Gastroesophageal sphincter (tissue), 3 donors: ENCODE measurements at regions not wholly inside any gene's neighbourhood (a gene's known extent, or its start where the extent isn't known, plus 50 kb on each side); places are given as distances from the start of the nearest gene placed in this dataset.

Experiments used
- CTCF ChIP-seq, 4 experiments: fragments of 200-600 bp in 2 of 4; fragments of 450-650 bp in 2 of 4; sonication (generic) in 1 of 4; IDR thresholded peaks; one replicate each; pipeline ENCODE4 v1.5.1; 2017 to 2019; ENCODE audit warnings: antibody characterized with exemption in 4 of 4, mild to moderate bottlenecking in 2 of 4, moderate library complexity in 2 of 4
- POLR2A ChIP-seq, 2 donors: fragments of 450-650 bp; IDR thresholded peaks; one replicate each; pipeline ENCODE4 v1.6.1; 2017; ENCODE audit warnings: antibody characterized with exemption in 2 of 2, mild to moderate bottlenecking in 2 of 2, moderate library complexity in 1 of 2
- POLR2AphosphoS5 ChIP-seq: sonication (generic); formaldehyde crosslinking; IDR thresholded peaks from one replicate; pipeline ENCODE4 v1.6.1; 2017; ENCODE audit warnings: antibody characterized with exemption

- no peak for TF ChIP-seq CTCF (IDR thresholded peaks at IDR 0.05)
- no peak for TF ChIP-seq POLR2A (IDR thresholded peaks at IDR 0.05)
- TF ChIP-seq POLR2AphosphoS5, result no peak
Measured at GRCh38 chr20:6471871-6472270, 295.6 kb upstream of the BMP2 start.
